ENCODE measurements at regions not wholly inside any gene's neighbourhood (a gene's known extent, or its start where the extent isn't known, plus 50 kb on each side); places are given as distances from the start of the nearest gene placed in this dataset.
"Not testable (repeated sequence)": the region's sequence is repeated elsewhere in the genome, so short reads cannot be mapped to it uniquely, and the experiment has no call there.

- TF ChIP-seq, protein P1, sequence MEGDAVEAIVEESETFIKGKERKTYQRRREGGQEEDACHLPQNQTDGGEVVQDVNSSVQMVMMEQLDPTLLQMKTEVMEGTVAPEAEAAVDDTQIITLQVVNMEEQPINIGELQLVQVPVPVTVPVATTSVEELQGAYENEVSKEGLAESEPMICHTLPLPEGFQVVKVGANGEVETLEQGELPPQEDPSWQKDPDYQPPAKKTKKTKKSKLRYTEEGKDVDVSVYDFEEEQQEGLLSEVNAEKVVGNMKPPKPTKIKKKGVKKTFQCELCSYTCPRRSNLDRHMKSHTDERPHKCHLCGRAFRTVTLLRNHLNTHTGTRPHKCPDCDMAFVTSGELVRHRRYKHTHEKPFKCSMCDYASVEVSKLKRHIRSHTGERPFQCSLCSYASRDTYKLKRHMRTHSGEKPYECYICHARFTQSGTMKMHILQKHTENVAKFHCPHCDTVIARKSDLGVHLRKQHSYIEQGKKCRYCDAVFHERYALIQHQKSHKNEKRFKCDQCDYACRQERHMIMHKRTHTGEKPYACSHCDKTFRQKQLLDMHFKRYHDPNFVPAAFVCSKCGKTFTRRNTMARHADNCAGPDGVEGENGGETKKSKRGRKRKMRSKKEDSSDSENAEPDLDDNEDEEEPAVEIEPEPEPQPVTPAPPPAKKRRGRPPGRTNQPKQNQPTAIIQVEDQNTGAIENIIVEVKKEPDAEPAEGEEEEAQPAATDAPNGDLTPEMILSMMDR (IDR thresholded peaks at IDR 0.05), result not testable (repeated sequence)
- not testable (repeated sequence) for TF ChIP-seq EZH2 (IDR thresholded peaks at IDR 0.05; ENCODE audit: borderline replicate concordance, insufficient read depth, low read depth, low read length, poor library complexity, severe bottlenecking)
These were observed 355.7 kb downstream of the KCNJ2 start for GRCh38 chr17:70525035-70525434.

Data from B cell (primary cell).